DOHH2 (cell line): ENCODE measurements at regions not wholly inside any gene's neighbourhood (a gene's known extent, or its start where the extent isn't known, plus 50 kb on each side); places are given as distances from the start of the nearest gene placed in this dataset.

Experiments
- EZH2phosphoT487 ChIP-seq: fragments of 200-600 bp; sonication (generic); IDR thresholded peaks from 2 replicates; pipeline ENCODE4 v1.6.1; 2017; ENCODE audit warnings: borderline replicate concordance, mild to moderate bottlenecking, antibody characterized with exemption, low read length, moderate library complexity, mixed read lengths
- TF ChIP-seq, protein P1 (sequence below): fragments of 200-600 bp; sonication (generic); IDR thresholded peaks from one replicate; pipeline ENCODE4 v1.5.1; 2014; ENCODE audit warnings: antibody characterized with exemption, mild to moderate bottlenecking, low read depth, low read length; ENCODE audit not compliant: poor library complexity, severe bottlenecking

- no peak for TF ChIP-seq EZH2phosphoT487
- TF ChIP-seq, protein P1, sequence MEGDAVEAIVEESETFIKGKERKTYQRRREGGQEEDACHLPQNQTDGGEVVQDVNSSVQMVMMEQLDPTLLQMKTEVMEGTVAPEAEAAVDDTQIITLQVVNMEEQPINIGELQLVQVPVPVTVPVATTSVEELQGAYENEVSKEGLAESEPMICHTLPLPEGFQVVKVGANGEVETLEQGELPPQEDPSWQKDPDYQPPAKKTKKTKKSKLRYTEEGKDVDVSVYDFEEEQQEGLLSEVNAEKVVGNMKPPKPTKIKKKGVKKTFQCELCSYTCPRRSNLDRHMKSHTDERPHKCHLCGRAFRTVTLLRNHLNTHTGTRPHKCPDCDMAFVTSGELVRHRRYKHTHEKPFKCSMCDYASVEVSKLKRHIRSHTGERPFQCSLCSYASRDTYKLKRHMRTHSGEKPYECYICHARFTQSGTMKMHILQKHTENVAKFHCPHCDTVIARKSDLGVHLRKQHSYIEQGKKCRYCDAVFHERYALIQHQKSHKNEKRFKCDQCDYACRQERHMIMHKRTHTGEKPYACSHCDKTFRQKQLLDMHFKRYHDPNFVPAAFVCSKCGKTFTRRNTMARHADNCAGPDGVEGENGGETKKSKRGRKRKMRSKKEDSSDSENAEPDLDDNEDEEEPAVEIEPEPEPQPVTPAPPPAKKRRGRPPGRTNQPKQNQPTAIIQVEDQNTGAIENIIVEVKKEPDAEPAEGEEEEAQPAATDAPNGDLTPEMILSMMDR, result no peak
Measured at GRCh38 chr6:148247386-148248063, 95.1 kb upstream of the SASH1 start.
